T-helper 2 cell treated with Interferon-gamma antibody and Interleukin-4, amounts not matched to agents 100 ng/mL and 5 ng/mL, for 36 hours (primary cell): ENCODE measurements at regions not wholly inside any gene's neighbourhood (a gene's known extent, or its start where the extent isn't known, plus 50 kb on each side); places are given as distances from the start of the nearest gene placed in this dataset.

Source experiments
- intact Hi-C: fragments of 100-400 bp; cut with micrococcal nuclease; formaldehyde crosslinking; loops from one replicate; pipeline ENCODE4 v1.15.1; 2023

- intact Hi-C loops, result no loop called here
Measured at GRCh38 chr6:19664050-19664449, 173.1 kb upstream of the ID4 start.

DNA sequence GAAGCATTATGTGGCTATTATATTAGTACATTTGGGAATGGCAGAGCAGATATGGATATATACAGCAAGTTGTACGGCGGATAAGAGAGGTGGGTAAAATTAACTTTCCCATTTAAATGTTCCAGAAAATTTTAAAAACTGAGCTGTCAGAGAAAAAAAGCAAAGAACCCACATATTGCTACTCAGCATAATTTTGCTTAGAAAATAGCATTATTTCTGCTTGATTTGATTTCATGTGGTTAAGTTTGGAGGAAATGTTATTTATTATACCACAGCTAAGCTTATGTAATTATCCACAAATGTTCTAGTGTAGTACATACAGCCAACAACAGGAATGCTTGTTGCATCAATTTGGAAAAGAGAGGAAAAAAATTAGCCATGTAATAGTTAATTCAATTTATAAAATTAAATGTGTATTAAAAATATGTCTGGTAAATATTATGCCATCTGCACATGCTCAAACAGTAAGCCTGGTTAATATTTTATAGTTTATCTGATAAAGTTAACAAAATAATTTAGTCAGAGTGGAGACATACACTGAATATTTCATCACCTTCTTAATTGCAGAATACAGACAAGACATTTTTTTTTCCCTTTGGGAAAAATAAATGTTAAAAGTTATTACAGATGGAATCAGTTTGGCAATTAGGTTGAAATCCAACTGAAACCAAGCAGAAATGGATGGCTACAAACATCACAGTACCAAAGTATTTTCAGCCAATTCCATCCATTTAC, 172.1 kb upstream of the ID4 start:
- intact Hi-C loops, result no loop called here

DNA sequence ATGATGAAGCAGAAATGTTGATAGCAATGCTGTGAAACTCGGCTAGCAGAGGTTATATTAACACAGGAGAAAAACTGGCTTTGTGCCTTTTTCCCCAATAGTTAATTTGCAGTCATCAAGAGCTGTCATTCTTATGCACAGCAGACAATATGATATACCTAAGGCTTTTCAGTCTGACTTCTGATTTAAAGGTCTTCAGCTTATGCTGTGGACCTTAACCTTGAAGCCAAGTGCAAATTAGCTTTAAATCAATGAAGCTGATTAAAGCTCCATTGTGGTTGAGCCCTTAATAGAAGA, 171.6 kb upstream of the ID4 start:
- intact Hi-C loops, result no loop called here

DNA sequence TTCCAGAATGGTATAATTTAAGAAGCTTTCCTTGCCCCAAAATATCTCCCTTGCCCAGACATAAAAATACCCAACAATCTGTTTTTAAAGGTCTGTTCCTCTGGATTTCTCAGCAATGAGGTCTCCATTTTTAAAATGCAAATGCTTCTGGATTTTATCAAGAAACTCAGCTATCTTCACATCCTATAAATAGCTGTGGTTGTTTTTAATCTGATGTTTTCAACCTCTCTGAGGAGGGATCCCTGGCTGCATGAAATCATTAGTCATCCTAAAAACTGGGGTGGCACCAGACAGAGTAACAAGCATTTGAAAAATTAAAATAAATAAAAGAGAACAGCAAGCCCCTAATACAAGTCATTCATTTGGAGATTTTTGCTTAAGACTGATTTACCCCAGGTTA, 168.5 kb upstream of the ID4 start:
- intact Hi-C loops, result no loop called here

- intact Hi-C loops, result no loop called here
Measured at GRCh38 chr6:19669206-19669605, 168.0 kb upstream of the ID4 start.

DNA sequence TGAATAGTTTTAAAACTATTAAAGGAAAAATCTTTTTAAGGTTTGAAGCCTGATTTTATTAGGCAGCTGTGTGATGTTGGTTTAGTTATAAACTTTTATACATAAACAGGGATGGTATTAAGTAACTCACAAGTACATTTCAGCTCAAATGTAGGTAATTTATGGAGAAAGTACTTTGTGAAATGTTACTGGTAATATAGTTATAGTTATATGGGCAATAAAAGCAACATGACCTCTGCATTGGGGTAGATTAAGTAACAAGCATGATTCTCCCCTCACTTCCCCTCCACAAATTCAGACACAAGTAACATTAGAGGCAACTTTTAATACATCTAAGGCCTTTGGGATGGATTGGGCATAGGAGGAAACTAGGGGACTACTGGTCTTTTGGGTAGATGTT, 154.3 kb upstream of the ID4 start:
- intact Hi-C loops, result no loop called here

GRCh38 chr6:19690325-19691075, 146.7 kb upstream of the ID4 start:
- intact Hi-C loops, result no loop called here

DNA sequence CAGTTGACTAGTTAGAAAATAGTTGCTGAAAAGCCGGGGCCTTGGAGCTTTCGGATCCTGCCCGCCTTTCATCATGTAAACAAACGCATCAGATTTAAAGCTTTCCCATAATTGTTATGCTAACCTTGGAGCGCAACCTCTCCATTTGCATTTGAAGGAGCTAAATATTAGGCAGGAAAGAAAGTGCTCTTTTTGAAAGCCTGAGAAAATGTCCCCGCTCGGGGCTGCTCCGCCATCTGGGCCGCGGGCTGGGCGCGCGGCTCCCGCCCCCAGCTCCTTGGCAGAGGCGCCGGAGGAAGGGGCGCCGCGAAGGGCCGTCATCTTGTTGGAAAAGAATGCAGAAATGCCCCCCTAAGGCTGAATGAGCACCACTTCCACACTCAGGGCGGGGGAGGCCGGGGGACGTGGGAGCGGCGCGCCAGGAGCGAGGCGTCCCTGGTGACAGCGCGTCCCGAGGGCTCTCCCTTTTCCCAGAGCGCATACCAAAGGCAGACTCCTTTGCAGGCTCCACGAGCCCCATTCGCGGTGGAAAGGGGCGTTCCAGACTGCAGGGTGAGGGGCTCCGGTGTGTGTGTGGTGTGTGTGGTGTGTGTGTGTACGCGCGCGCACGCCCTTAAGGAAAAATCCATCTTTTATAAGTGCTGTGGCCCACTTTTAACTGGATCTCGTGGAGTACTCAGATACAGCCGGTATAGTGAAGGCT, 145.6 kb upstream of the ID4 start:
- intact Hi-C loops, result no loop called here

DNA sequence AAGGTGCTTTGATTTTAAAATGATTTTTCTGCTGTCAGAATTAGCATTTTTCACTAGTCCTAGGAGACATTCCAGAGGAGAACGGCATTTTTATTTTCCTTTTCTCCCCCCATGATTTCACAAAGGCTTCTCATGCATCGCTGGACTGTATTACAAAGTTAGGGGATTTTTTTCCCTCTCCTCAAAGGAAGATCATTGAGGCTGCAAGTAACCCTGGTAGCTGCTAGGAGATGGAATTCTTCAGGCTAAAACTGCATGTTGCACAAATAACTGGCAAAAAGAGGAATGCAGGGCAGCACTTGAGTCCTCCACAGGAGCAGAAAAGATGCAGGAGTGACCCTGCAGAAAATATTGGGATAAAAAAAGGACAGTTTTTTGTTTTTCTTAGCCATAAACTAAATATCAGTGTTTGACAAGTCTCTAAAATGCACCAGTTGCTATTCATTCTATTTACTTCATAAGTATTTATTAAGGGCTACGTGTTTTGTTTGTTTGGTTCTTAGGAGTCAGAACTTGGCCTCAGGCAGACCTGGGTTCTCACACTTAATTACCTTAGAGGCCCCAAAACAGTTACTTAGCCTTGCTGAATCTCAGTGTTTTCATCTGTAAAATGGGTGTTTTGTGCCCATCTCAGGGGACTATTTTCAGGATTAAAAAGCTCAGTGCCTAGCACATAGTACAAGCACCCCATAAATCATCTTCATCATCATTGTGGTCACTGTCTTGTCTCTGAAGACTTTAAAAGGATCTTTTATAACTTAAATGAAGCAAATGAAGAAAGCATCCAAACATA, 144.5 kb upstream of the ID4 start:
- intact Hi-C loops, result no loop called here

DNA sequence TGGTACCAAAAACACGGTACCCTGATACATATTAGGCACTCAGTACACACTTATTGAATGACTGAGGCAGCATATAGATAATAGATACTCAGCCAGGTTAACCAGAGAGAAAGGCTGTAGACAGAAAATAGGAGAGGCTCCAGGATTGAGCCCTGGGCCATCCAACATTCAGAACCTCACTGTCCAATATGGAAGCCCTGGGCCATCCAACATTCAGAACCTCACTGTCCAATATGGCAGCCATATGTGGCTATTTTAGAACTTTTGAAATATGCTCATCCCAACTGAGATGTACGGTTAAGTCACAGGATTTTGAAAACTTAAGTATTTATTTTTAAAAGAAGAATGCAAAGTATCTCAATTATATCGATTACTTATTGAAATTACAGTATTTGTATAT, 142.5 kb upstream of the ID4 start:
- intact Hi-C loops, result no loop called here

DNA sequence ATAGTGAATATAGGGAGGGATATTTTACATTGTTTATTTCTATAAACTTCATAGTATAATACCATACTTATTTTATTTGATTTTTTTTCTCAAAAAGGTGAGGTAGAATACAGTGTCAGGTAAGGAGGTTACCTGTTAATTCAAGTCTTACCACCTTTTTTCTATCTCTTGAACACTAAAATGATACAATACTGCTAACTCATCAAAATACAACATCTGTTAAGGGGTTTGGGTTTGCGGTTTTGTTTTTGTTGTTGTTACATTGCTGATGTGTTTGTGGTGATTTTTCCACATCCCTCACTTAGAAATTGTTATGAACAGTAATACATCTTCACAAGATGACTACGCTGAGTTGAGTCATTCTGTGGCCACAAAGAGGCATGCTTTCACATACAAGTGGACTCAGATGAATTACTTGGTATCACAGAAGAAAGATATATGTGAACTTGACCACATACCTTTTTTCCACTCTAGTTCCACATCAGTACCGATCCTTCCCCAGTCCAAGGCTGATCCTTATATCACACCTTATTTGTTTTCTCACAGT, 139.4 kb upstream of the ID4 start:
- intact Hi-C loops, result no loop called here

DNA sequence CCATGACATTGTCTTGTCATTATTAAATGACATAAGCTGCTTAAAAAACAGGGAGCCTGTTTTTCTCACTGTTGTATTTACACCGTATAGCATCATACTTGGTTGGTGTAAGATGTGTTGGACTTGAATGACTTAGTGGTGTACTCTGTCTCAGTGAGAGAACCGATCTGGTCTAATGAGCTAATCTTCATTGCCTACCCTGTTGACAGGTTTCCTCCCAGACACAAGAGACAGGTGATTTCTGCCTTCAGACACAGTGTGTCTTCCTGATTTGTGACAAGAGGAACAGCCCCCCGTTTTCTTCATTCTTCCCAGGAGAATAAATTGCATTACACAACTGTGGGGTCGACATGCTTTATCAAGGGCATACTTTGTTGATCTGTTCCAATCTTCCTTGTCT, 137.2 kb upstream of the ID4 start:
- intact Hi-C loops, result no loop called here

DNA sequence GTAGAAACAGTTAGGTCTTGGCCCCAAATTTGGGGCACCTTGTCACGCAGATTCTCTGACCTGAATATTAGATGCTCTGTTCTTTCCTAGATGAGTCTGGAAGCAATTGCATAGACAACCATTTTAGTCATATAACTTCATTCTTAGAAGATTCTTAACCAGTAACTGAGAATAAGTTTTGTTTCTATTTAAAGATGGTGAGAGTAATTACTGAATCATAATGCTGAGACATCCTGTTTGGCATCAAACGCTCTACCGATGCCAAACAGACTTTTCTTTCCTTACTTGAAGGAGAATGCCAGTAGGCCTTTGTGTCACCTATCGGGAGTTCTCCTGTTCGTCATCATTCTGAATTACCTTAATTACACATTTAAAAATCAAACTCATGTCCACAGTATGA, 131.6 kb upstream of the ID4 start:
- intact Hi-C loops, result no loop called here

- intact Hi-C loops, result no loop called here
Measured at GRCh38 chr6:19712012-19712688, 125.0 kb upstream of the ID4 start.

- intact Hi-C loops, result no loop called here
Measured at GRCh38 chr6:19712998-19713397, 124.2 kb upstream of the ID4 start.

- intact Hi-C loops, result no loop called here
Measured at GRCh38 chr6:19713411-19713810, 123.8 kb upstream of the ID4 start.

GRCh38 chr6:19713984-19714383, 123.2 kb upstream of the ID4 start:
- intact Hi-C loops, result no loop called here

- intact Hi-C loops, result no loop called here
Measured at GRCh38 chr6:19714434-19715166, 122.6 kb upstream of the ID4 start.

DNA sequence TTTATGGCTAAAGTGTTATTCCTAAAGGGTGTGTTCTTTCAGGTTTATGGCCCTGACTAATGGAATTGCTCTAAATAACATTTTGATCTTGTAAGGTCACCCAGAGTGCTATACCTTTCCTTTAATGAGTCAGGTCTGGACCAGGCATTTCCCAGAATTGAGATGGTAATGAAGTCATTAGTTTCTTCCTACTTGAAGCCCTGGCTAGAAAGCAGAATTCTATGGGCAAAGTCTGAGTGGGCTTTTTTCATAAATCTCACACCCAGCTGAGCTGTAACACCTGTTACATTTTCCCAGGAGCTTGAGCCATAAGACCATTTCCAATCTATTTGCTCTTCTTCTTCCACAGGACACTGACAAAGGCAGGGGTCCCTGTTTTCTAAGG, 122.0 kb upstream of the ID4 start:
- intact Hi-C loops, result no loop called here

- intact Hi-C loops, result no loop called here
Measured at GRCh38 chr6:19719691-19720128, 117.5 kb upstream of the ID4 start.
